GM10266 (cell line): ENCODE measurements at regions not wholly inside any gene's neighbourhood (a gene's known extent, or its start where the extent isn't known, plus 50 kb on each side); places are given as distances from the start of the nearest gene placed in this dataset.

ENCODE experiments used
- DNase-seq: peaks from one replicate; pipeline ENCODE4 v3.0.0; 2012; ENCODE audit errors: extremely low spot score
- CTCF ChIP-seq: IDR thresholded peaks from 2 replicates; pipeline ENCODE4 v1.5.1; 2012; ENCODE audit warnings: mild to moderate bottlenecking, low read depth; ENCODE audit not compliant: control insufficient read depth, insufficient read depth; ENCODE audit errors: missing control alignments

- TF ChIP-seq CTCF: no peak
- no peak for DNase-seq
These were observed 186.3 kb downstream of the EDN1 start for GRCh38 chr6:12476484-12476883.

GRCh38 chr6:12477616-12478015 is 187.5 kb downstream of the EDN1 start:
- no peak for TF ChIP-seq CTCF
- no peak for DNase-seq

- DNase-seq: no peak
- no peak for TF ChIP-seq CTCF
These were observed 188.8 kb downstream of the EDN1 start for GRCh38 chr6:12478921-12479320.

- no peak for TF ChIP-seq CTCF
- no peak for DNase-seq
These were observed 189.3 kb downstream of the EDN1 start for GRCh38 chr6:12479451-12479850.

- DNase-seq: no peak
- no peak for TF ChIP-seq CTCF
These were observed 189.7 kb downstream of the EDN1 start for GRCh38 chr6:12479881-12480280.

GRCh38 chr6:12480379-12480778 is 190.2 kb downstream of the EDN1 start:
- DNase-seq: no peak
- TF ChIP-seq CTCF: no peak

GRCh38 chr6:12481292-12481691 is 191.1 kb downstream of the EDN1 start:
- no peak for DNase-seq
- no peak for TF ChIP-seq CTCF
